Glutamatergic neuron (in vitro differentiated cells): ENCODE measurements at regions not wholly inside any gene's neighbourhood (a gene's known extent, or its start where the extent isn't known, plus 50 kb on each side); places are given as distances from the start of the nearest gene placed in this dataset.

ENCODE experiments used
- DNase-seq: peaks from one replicate; pipeline ENCODE4 v3.0.0; 2022
- H3K27ac Mint-ChIP-seq: one replicate; pipeline ENCODE4 v1.8.0; 2020; ENCODE audit warnings: mild to moderate bottlenecking, mixed read lengths, inconsistent platforms; ENCODE audit not compliant: unreplicated experiment
- H3K27me3 Mint-ChIP-seq: one replicate; pipeline ENCODE4 v1.8.0; 2020; ENCODE audit warnings: mild to moderate bottlenecking, moderate library complexity, mixed read lengths, inconsistent platforms; ENCODE audit not compliant: unreplicated experiment
- H3K36me3 Mint-ChIP-seq: one replicate; pipeline ENCODE4 v1.8.0; 2020; ENCODE audit warnings: mild to moderate bottlenecking, mixed read lengths, inconsistent platforms; ENCODE audit not compliant: unreplicated experiment
- H3K4me1 Mint-ChIP-seq: one replicate; pipeline ENCODE4 v1.8.0; 2020; ENCODE audit warnings: mild to moderate bottlenecking, low read depth, mixed read lengths, inconsistent platforms; ENCODE audit not compliant: unreplicated experiment
- H3K4me3 Mint-ChIP-seq: one replicate; pipeline ENCODE4 v1.8.0; 2020; ENCODE audit warnings: mild to moderate bottlenecking, mixed read lengths, inconsistent platforms; ENCODE audit not compliant: unreplicated experiment
- H3K9me3 Mint-ChIP-seq: one replicate; pipeline ENCODE4 v1.8.0; 2020; ENCODE audit warnings: mild to moderate bottlenecking, moderate library complexity, mixed read lengths, inconsistent platforms; ENCODE audit not compliant: unreplicated experiment
- TF ChIP-seq, protein P1 (sequence below): fragments of 200-600 bp; sonication (generic); IDR thresholded peaks from one replicate; pipeline ENCODE4 v1.5.0; 2021; ENCODE audit not compliant: partially characterized antibody, unreplicated experiment

DNA sequence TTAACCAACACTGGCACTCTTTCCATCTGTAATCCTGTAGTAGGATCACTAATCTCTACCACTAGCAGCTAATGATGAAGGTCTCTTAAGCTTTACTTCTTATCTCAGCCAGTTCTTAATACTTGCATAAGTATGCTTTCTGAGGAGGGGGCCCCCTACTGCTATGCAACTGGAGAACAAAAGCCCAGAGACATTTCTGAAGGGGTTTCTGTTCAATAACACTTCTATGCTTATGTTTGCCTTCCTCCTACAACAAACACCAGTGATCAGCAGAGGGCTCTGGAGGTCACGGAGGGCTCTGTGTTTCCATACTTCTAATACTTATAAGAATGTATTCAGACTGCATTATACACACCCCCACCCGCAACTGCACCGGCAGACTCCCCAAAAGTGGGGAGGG, 215.8 kb downstream of the BARHL2 start:
- H3K4me1 Mint-ChIP-seq, result no peaks in the 10 kb centered on the region
- no peaks in the 10 kb centered on the region for H3K36me3 Mint-ChIP-seq
- H3K27ac Mint-ChIP-seq, result no peak overlapping the region
- no peak overlapping the region for H3K4me3 Mint-ChIP-seq
- TF ChIP-seq, protein P1, sequence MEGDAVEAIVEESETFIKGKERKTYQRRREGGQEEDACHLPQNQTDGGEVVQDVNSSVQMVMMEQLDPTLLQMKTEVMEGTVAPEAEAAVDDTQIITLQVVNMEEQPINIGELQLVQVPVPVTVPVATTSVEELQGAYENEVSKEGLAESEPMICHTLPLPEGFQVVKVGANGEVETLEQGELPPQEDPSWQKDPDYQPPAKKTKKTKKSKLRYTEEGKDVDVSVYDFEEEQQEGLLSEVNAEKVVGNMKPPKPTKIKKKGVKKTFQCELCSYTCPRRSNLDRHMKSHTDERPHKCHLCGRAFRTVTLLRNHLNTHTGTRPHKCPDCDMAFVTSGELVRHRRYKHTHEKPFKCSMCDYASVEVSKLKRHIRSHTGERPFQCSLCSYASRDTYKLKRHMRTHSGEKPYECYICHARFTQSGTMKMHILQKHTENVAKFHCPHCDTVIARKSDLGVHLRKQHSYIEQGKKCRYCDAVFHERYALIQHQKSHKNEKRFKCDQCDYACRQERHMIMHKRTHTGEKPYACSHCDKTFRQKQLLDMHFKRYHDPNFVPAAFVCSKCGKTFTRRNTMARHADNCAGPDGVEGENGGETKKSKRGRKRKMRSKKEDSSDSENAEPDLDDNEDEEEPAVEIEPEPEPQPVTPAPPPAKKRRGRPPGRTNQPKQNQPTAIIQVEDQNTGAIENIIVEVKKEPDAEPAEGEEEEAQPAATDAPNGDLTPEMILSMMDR, result no peak
- DNase-seq, result no peak
- no peaks in the 10 kb centered on the region for H3K27me3 Mint-ChIP-seq
- no peaks in the 10 kb centered on the region for H3K9me3 Mint-ChIP-seq

- Mint-ChIP-seq H3K9me3 (no peaks in the 10 kb centered on the region), H3K27me3 (peaks cover 3% of the 10 kb centered on the region), H3K27ac (no peak overlapping the region), H3K4me3 (no peak overlapping the region), H3K36me3 (no peaks in the 10 kb centered on the region), H3K4me1 (no peaks in the 10 kb centered on the region)
- DNase-seq, result no peak
- TF ChIP-seq, protein P1, result no peak
Measured at GRCh38 chr1:90494748-90495282, 222.3 kb downstream of the BARHL2 start.

DNA sequence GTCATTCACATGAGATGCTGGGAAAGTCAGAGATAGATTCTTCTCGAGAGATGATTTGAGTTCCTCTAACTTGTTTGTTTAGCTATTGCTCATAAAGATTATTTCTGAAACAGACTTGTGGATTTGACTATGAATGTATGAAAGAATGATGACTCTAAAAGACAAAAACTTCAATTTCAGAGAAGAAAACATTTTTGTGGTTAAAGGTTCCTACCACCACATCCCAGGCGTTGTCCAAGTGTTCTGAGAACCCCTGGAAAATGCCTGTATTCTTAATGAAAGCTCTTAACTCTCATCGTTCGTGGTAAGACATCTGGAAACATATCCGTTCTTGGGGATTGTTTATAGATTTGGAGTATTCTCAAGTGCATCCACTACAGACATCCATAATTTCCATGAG, 228.7 kb downstream of the BARHL2 start:
- Mint-ChIP-seq H3K9me3 (no peaks in the 10 kb centered on the region), H3K36me3 (no peaks in the 10 kb centered on the region)
- TF ChIP-seq, protein P1, result no peak

DNA sequence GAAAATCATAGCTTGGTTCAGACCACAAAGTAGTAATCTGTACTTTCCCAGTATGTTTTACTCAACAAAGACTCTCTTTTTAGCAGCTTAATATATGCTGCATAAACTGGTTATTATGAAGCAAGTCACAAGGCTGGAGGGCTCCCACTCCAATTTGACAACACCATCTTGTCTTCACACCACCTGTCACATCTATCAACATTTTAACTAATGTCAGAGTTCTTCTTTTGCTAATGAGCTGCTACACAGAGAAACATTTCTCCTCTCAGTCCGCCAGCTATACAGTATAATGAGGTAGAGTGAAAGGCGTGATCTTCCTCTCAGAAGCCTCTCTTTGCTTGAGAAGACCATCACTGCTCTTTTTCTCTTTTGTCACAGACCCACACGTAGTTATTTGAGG, 230.1 kb downstream of the BARHL2 start:
- DNase-seq, result no peak
- Mint-ChIP-seq H3K36me3 (no peaks in the 10 kb centered on the region), H3K27ac (no peak overlapping the region), H3K9me3 (no peaks in the 10 kb centered on the region), H3K27me3 (peaks cover 2% of the 10 kb centered on the region), H3K4me3 (no peak overlapping the region), H3K4me1 (no peaks in the 10 kb centered on the region)
- TF ChIP-seq, protein P1, result no peak

More for the DNA sequence above, 228.7 kb downstream of the BARHL2 start:
- H3K27me3 Mint-ChIP-seq, result peaks cover 2% of the 10 kb centered on the region
- DNase-seq, result no peak
- H3K4me1 Mint-ChIP-seq, result no peaks in the 10 kb centered on the region
- H3K27ac Mint-ChIP-seq, result no peak overlapping the region
- H3K4me3 Mint-ChIP-seq, result no peak overlapping the region

DNA sequence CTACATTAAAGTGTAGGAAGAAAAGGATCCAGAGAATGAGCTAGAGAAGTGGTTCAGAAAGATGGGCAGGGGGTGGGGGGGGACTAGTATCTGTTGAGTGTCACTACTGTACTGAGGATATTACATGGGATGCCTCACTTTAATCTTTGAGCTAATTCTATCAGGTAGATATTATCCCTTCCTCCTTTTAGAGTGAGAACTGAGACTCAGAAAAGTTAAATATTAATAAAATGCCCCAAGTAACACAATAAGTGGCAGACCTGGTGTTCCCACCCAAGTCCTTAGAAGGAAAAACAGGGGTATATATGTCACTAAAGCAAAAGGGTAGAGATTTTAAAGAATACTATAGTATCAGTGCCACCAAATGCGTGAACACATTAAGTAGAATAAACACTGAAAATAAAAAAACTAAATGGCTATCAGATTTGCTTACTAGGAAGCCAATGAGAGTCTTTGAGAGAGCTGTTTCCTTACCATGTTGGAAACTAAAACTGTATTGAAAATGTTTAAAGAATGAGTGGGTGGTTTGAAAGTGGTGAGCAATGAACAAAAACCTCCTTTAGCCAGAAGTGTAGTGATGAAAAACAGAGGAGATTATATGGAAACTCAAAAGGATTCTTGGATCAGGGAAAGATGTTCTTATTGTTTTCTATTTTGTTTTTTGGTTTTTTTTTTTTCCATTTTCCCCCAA, 230.8 kb downstream of the BARHL2 start:
- Mint-ChIP-seq H3K4me1 (no peaks in the 10 kb centered on the region), H3K27ac (no peak overlapping the region), H3K4me3 (no peak overlapping the region), H3K27me3 (peaks cover 2% of the 10 kb centered on the region), H3K36me3 (no peaks in the 10 kb centered on the region), H3K9me3 (no peaks in the 10 kb centered on the region)
- DNase-seq, result no peak
- TF ChIP-seq, protein P1, result no peak
